DMS 273 (cell line): ENCODE measurements at regions not wholly inside any gene's neighbourhood (a gene's known extent, or its start where the extent isn't known, plus 50 kb on each side); places are given as distances from the start of the nearest gene placed in this dataset.
A peak's percentile ranks its signal among the peaks of the same experiment; 100 is the strongest.
"Not testable (repeated sequence)": the region's sequence is repeated elsewhere in the genome, so short reads cannot be mapped to it uniquely, and the experiment has no call there.

Source experiments
- DNase-seq: peaks from one replicate; lab custom pipeline; 2025; ENCODE audit not compliant: unreplicated experiment; lab: John Stamatoyannopoulos, UW

DNA sequence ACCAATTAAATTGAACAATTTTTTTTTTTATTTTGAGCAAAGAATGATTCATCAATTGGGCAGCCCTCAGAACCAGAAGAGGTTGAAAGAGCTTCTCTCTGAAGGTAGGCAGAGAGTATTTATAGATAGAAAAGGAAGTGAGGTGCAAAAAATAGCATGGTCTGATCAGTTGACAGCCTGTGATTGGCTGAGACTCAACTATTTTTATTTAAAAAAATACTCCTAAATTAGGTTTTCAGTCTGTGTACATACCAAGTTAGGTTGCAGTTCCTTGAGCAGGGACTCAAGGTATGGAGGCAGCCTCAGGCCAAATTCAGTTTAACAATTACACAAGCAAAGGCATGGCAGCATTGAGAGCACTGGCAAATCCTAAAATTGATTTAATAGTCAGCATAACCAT lies 1074.7 kb downstream of the SORCS1 start:
- no peak for DNase-seq

DNA sequence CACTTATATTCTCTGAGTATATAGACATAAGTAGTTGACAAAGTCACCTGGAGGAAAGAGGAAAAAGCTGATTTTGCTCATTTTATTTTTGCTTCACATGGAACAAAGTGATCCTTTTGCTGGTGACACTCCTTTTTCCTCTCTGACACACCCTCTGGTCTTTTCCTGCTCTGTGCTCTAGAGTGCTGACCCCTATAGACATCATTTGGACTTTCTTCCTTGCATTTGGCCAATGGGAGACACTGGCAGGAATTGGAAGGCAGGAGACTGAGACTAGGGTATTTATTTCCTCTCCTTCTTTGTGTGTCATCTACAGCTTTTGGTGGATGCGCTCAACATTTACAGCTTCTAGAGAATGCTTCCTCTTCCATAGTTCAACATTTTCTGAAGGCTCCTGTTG lies 1078.1 kb downstream of the SORCS1 start:
- DNase-seq, result peak; percentile 0

GRCh38 chr10:106083572-106083971 lies 1080.9 kb downstream of the SORCS1 start:
- no peak for DNase-seq

- no peak for DNase-seq
Measured at GRCh38 chr10:106082865-106083264, 1081.6 kb downstream of the SORCS1 start.

DNA sequence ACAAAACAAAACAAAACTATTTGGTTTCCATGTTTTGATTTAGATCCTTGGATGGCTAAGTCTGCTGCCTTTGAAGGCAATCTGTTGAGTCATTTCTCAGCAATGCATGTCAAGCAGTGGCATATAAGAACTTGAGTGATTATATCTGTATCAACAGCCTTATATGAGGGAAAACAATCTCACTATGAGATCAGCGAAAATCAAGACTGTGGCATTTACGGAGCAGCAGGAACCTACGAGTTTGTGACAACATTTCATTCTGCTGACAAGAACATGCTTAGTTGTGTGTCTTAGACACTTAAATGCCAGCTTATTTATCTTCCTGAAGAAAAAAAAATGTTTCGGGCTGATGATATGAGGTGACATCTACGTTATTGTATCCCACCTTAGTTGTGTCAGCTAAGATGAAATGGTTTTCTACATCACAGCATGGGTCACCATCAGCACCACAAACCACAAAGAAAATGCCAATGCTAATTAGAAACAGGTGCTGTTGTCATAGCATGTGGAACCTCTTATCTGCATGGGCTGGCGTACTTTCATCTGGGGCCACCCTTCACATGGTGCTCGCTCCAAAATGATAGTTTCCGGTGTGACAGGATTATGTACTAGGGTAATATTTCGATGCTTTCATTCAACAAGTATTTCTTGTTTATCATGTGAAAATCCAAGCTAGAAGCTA lies 1085.5 kb downstream of the SORCS1 start:
- no peak for DNase-seq

- DNase-seq, result no peak
Measured at GRCh38 chr10:106076496-106076895, 1088.0 kb downstream of the SORCS1 start.

- DNase-seq, result no peak
Measured at GRCh38 chr10:106053061-106053460, 1111.4 kb downstream of the SORCS1 start.

GRCh38 chr10:106044503-106044902 lies 1120.0 kb downstream of the SORCS1 start:
- peak; percentile 6 for DNase-seq

DNA sequence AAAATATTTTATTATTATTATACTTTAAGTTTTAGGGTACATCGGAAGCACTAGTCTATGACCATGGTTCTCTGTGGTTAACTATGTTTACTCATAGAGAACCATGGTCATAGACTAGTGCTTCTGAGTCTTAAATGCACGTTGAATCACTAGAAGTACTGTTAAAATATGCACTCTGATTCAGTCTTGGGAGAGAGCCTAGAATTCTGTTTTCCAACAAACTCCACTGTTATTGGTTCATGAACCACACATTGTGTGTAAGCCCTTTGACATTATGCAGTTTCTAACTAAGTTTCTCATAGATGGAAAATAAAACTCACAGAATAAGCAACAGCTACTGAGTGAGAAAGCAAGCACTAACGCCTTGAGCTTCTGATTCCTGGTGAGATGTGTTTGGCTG lies 1120.6 kb downstream of the SORCS1 start:
- no peak for DNase-seq

DNA sequence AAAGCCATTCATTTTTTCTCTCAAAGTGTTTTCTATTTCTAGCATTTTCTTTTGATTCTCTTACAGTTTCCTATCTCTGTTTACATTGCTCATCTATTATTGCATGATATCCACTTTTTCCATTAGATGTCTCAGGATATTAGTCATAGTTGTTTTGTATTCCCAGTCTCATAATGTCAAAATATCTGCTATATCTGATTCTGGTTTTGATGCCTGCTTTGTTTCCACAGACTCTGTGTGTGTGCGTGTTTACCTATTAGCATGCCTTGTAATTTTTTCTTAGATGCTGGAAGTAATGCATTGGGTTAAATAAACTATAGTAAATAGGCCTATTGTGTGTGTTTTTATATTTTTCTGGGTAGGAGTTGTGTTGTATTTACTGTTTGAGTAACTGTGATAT lies 1126.3 kb downstream of the SORCS1 start:
- DNase-seq, result no peak

DNA sequence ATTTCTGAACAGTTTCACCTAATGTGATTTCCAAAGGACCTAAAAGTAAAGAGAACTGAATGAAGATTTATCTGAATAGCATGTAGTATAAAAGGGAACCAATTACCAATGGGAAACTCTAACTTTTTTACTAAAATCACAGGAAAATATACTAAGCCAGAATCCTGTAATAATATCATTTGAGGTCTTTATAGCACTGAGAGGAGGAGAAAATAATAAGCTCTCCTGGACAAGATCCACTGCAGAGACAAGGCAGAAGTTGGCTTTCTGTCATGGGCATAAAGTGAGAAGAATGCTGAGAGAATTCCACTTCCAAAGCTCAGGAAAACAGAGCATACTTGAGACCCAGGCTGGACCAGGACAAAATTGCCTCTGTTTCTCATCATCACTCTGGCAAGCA lies 1131.4 kb downstream of the SORCS1 start:
- DNase-seq, result no peak

DNA sequence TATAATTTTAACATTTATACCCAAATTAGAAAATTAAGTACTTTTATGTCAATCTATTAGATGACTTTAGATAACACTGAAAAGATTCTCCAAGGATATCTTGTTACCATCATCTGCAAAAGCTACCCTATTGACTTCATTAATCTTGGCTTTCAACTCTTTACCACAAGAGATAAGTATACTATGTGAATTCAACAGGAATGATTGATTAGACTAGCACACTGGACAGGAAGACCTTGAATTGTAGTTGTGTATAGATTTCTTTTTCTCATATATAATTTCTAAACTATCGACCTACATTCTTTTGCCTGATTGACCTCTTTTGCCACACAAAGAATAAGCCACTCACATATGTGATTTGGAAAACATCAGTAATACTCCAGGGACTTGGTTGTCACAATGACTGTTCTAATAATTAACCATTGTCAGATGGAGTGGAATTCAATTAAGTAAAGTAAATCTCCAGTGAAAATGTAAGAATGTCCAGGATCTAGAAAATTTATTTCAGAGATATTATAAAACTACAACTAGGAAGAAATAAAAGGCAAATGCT lies 1132.0 kb downstream of the SORCS1 start:
- DNase-seq, result no peak

GRCh38 chr10:106027240-106027639 lies 1137.3 kb downstream of the SORCS1 start:
- DNase-seq, result no peak

GRCh38 chr10:106025208-106025811 lies 1139.2 kb downstream of the SORCS1 start:
- no peak for DNase-seq

- no peak for DNase-seq
Measured at GRCh38 chr10:106023329-106023728, 1141.2 kb downstream of the SORCS1 start.

DNA sequence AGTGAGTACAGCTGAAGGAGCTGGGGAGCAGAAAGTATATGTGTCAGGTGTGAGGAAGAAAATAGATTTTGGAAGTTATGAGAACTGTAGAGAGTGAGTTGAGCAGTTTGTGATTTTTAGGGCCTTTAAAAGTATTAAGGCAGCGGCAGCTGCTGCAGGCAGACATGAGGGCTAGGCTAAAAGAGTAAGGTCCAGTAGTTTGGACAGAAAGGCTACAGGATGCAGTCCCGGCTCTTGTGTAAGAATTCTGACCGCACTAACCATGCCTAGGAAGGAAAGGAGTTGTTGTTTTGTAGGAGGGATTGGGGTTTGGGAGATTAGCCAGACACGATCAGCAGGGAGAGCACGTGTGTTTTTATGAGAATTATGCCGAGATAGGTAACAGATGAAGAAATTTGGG lies 1144.9 kb downstream of the SORCS1 start:
- DNase-seq, result not testable (repeated sequence)

GRCh38 chr10:106015369-106016199 lies 1148.9 kb downstream of the SORCS1 start:
- DNase-seq, result not testable (repeated sequence)

DNA sequence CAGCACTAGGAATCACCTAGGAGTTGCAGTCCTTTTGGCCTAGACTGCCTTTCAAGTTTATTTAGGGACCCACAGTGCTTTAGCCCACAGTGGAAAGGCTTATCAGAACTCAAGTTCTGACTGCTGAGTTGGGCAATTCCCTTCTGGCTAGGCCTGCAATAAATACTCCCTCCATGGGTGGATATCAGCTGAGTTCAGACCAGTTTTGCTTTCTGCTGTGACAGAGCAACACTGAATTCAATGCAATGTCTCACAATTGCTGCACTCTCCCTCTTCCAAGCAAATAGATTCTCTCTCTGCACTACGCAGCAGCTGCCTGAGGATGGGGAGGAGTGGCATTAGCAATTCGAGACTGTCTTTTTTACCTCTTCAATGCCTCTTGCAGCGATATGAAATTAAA lies 1153.3 kb downstream of the SORCS1 start:
- no peak for DNase-seq

DNA sequence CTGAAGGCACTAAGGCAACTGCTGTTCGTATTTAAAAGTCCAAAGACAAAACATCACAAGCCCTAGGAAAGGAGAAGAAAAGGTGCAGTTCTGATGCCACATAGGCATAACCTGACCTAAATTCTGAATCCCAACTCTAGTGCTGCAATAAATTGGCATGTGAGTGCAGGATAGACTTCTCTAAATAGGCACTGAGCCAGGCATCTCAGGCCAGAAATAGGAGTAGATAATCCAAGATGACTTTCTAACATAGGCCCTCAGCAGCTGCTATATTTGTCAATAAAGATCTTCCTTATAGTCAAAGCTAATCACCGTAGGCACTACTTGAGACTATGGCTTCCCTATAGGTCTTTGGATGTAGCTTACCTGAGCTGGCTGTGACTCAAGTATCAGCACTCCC lies 1163.8 kb downstream of the SORCS1 start:
- DNase-seq, result no peak

DNA sequence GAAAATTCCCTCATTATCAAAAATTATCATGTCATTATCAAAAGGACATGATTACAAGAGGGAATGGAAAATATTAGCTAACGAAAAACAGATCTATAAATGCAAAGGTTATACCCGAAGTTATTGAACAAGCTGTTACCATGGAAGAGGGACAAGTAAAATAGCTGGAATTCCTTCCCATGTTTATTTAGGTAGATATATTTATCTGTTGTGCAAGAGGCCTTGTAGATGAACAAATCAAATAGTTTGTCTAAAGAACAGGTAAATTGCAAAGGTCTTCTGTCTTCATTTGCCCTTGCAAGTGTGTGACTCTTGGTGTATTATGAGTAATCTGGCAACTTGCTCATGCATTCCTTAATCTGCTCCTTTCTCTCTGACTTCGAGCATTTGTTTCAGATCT lies 1170.9 kb downstream of the SORCS1 start:
- no peak for DNase-seq

- no peak for DNase-seq
Measured at GRCh38 chr10:105992928-105993327, 1171.6 kb downstream of the SORCS1 start.

DNA sequence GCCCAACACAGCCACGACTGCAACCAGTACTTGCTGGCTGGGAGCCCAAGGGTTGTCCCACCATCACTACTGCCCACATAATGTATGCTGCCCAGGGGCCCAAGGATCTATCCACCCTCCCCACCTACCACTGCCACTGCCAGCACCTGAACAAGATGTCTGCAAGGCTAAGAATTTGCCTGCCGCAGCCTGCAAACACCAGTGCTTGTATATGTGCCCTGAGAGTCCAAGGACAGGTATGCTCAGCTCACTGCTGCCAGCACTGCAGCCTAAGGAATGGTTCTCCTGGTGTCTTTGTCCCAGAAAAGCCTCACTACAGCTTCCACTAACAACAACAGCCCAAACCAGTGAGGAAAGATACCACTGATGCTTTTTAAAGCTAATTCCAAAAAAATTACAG lies 1174.0 kb downstream of the SORCS1 start:
- no peak for DNase-seq
